Right lobe of liver (tissue), 4 donors: ENCODE measurements at regions not wholly inside any gene's neighbourhood (a gene's known extent, or its start where the extent isn't known, plus 50 kb on each side); places are given as distances from the start of the nearest gene placed in this dataset.

Experiments
- POLR2A ChIP-seq: fragments of 450-650 bp; IDR thresholded peaks from one replicate; pipeline ENCODE4 v1.6.1; 2017; ENCODE audit warnings: antibody characterized with exemption, mild to moderate bottlenecking
- TF ChIP-seq, protein P1 (sequence below), 4 donors: fragments of 200-600 bp in 3 of 4; fragments of 450-650 bp in 1 of 4; IDR thresholded peaks; one replicate each; pipeline versions ENCODE4 v1.5.1 to v1.8.0; 2016 to 2022; ENCODE audit warnings: antibody characterized with exemption in 4 of 4, mild to moderate bottlenecking in 2 of 4
- donor health status: DM: no; HTN: no; CAD: no.
- donor health status: DM: no; HTN: no; CAD: no.
- donor health status: DM: no; HTN: yes; CAD: no.

DNA sequence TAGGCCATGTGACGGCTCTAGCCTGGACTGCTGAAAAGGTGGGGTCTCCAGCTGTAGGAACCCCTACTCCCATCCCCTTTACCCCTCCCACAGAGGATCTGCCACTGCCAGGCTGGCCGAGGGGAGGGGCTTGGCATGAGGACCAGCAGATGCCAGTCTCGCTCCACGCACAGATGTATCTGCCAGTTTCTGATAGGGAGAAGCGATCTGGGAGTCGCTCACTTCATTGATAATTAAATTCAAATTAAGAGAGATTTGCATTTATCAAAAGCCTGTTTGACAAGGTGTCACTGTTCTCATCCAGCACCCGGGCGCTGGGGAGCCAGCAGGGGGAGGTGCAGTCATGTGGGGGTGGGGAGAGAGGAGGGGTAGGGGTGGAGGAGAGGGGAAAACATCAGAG is 217.6 kb upstream of the MYL2 start:
- TF ChIP-seq, protein P1, sequence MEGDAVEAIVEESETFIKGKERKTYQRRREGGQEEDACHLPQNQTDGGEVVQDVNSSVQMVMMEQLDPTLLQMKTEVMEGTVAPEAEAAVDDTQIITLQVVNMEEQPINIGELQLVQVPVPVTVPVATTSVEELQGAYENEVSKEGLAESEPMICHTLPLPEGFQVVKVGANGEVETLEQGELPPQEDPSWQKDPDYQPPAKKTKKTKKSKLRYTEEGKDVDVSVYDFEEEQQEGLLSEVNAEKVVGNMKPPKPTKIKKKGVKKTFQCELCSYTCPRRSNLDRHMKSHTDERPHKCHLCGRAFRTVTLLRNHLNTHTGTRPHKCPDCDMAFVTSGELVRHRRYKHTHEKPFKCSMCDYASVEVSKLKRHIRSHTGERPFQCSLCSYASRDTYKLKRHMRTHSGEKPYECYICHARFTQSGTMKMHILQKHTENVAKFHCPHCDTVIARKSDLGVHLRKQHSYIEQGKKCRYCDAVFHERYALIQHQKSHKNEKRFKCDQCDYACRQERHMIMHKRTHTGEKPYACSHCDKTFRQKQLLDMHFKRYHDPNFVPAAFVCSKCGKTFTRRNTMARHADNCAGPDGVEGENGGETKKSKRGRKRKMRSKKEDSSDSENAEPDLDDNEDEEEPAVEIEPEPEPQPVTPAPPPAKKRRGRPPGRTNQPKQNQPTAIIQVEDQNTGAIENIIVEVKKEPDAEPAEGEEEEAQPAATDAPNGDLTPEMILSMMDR (IDR thresholded peaks at IDR 0.05), result no peak
- TF ChIP-seq POLR2A, result no peak
